ENCODE measurements at regions not wholly inside any gene's neighbourhood (a gene's known extent, or its start where the extent isn't known, plus 50 kb on each side); places are given as distances from the start of the nearest gene placed in this dataset.

- no peak for DNase-seq (ENCODE audit: low read depth)
Observed at GRCh38 chr2:120883607-120884440, 148.2 kb downstream of the GLI2 start.

GRCh38 chr2:120884472-120885290 lies 149.0 kb downstream of the GLI2 start:
- DNase-seq (ENCODE audit: low read depth): no peak

- no peak for DNase-seq (ENCODE audit: low read depth)
Observed at GRCh38 chr2:120885321-120885720, 149.7 kb downstream of the GLI2 start.

GRCh38 chr2:120885749-120886148 lies 150.1 kb downstream of the GLI2 start:
- DNase-seq (ENCODE audit: low read depth): no peak

- DNase-seq (ENCODE audit: low read depth): no peak
Observed at GRCh38 chr2:120886534-120887319, 151.1 kb downstream of the GLI2 start.

GRCh38 chr2:120887320-120887697 lies 151.6 kb downstream of the GLI2 start:
- no peak for DNase-seq (ENCODE audit: low read depth)

- DNase-seq (ENCODE audit: low read depth): no peak
Observed at GRCh38 chr2:120887741-120888231, 152.1 kb downstream of the GLI2 start.

GRCh38 chr2:120888851-120889250 lies 153.2 kb downstream of the GLI2 start:
- no peak for DNase-seq (ENCODE audit: low read depth)

GRCh38 chr2:120889936-120890335 lies 154.3 kb downstream of the GLI2 start:
- no peak for DNase-seq (ENCODE audit: low read depth)

GRCh38 chr2:120890566-120891360 lies 155.1 kb downstream of the GLI2 start:
- DNase-seq (ENCODE audit: low read depth): no peak

GRCh38 chr2:120892271-120892966 lies 156.8 kb downstream of the GLI2 start:
- no peak for DNase-seq (ENCODE audit: low read depth)

GRCh38 chr2:120892967-120893667 lies 157.4 kb downstream of the GLI2 start:
- no peak for DNase-seq (ENCODE audit: low read depth)

GRCh38 chr2:120893811-120894584 lies 158.3 kb downstream of the GLI2 start:
- DNase-seq (ENCODE audit: low read depth): no peak

GRCh38 chr2:120894966-120895365 lies 159.3 kb downstream of the GLI2 start:
- no peak for DNase-seq (ENCODE audit: low read depth)

- no peak for DNase-seq (ENCODE audit: low read depth)
Observed at GRCh38 chr2:120896126-120896525, 160.5 kb downstream of the GLI2 start.

- no peak for DNase-seq (ENCODE audit: low read depth)
Observed at GRCh38 chr2:120896901-120897300, 161.2 kb downstream of the GLI2 start.

- DNase-seq (ENCODE audit: low read depth): no peak
Observed at GRCh38 chr2:120897399-120897798, 161.7 kb downstream of the GLI2 start.

GRCh38 chr2:120898496-120898895 lies 162.8 kb downstream of the GLI2 start:
- no peak for DNase-seq (ENCODE audit: low read depth)
